ENCODE measurements at regions not wholly inside any gene's neighbourhood (a gene's known extent, or its start where the extent isn't known, plus 50 kb on each side); places are given as distances from the start of the nearest gene placed in this dataset.

DNA sequence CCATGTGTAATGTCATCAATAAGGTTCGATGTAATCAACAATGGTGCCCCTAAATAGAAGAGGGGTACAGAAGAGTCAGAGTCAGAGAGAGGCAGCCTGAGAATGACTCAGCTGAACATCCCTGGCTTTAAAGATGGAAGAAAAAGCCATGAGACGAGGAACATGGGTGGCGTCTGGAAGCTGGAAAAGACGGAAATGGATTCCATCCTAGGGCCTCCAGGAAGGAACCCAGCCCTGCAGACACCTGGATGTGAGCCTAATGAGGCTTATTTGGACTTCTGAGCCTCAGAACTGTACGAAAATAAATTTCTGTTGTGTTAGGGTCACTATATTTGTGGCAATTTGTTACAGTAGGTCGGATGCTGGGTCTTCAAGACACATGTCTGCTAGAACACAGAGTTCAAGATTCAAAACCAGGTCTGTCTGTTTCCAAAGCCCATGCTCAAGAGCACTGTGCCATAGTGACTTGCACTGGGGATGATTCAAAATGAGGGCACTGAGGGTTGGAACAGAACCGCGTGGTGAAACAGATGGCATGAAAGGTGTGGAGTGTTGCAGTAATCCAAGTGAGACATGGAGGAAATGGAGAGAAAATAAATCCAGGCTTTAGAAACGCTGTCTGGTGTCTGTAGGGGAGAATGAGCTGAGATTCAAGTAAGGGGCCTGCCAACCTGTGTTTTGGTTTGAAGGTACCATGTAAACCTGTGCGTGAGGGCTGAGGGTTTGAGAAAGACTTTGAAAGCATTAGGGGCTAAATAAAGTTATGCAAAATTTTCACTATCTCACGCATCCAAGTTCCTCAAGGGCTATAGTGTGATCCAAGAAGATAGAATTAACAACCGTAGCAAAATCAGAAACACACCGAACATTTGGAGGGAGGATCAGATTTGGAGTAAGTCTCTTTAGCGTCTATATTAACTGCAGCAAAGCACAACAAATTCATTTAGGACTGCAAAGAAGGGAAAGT is 849.1 kb upstream of the AUTS2 start:
- no peak for TF ChIP-seq CTCF (IDR thresholded peaks at IDR 0.05; ENCODE audit: insufficient read depth, low read depth, low read length)
- TF ChIP-seq EZH2 (IDR thresholded peaks at IDR 0.05; ENCODE audit: insufficient read depth, low read length) = no peak

Measured in astrocyte (in vitro differentiated cells and primary cell).